B cell (primary cell): ENCODE measurements at regions not wholly inside any gene's neighbourhood (a gene's known extent, or its start where the extent isn't known, plus 50 kb on each side); places are given as distances from the start of the nearest gene placed in this dataset.

ENCODE experiments used
- ATAC-seq: fragments of 200-7000 bp; cut with Tn5 transposase; one replicate; pipeline ENCODE4 v1.10.0; 2021; ENCODE audit warnings: low read depth, mild to moderate bottlenecking, moderate number of reproducible peaks, moderate library complexity
- CTCF ChIA-PET: fragments of 350-600 bp; sonication (Branson Sonifier 250); formaldehyde crosslinking; loops from one replicate; lab custom pipeline; 2021; ENCODE audit warnings: antibody characterized with exemption, inconsistent platforms; lab: Charles Lee
- POLR2A ChIA-PET: fragments of 350-600 bp; sonication (Branson Sonifier 250); formaldehyde crosslinking; loops from one replicate; lab custom pipeline; 2021; ENCODE audit warnings: antibody characterized with exemption; lab: Charles Lee
- DNase-seq: peaks from one replicate; pipeline ENCODE4 v3.0.0; 2013
- H2AFZ ChIP-seq: 2 replicates; pipeline ENCODE4 v1.6.1; 2012; ENCODE audit warnings: mild to moderate bottlenecking, low read depth, low read length; ENCODE audit not compliant: insufficient read depth, poor library complexity, severe bottlenecking
- H3K27ac ChIP-seq, 2 donors: 1 replicate in 1 of 2; 2 replicates in 1 of 2; pipeline ENCODE4 v1.5.1; 2012 to 2013; ENCODE audit warnings: low read length in 2 of 2, mild to moderate bottlenecking in 2 of 2, moderate library complexity in 1 of 2
- H3K27me3 ChIP-seq, 4 experiments: fragments of 200-600 bp in 1 of 4; sonication (generic) in 1 of 4; replicated peaks in 1 of 4; 1 replicate in 2 of 4; 2 replicates in 2 of 4; pipeline versions ENCODE4 v1.6.1 to v1.7.0; 2013 to 2016; ENCODE audit warnings: low read length in 3 of 4, mild to moderate bottlenecking in 2 of 4, mixed read lengths in 1 of 4, moderate library complexity in 1 of 4; ENCODE audit not compliant: insufficient read depth in 4 of 4, control insufficient read depth in 3 of 4; ENCODE audit errors: control extremely low read depth in 1 of 4
- H3K36me3 ChIP-seq, 2 experiments: replicated peaks in 1 of 2; 1 replicate in 1 of 2; 2 replicates in 1 of 2; pipeline versions ENCODE4 v1.6.1 to v1.7.1; 2013; ENCODE audit warnings: low read length in 1 of 2; ENCODE audit not compliant: insufficient read depth in 2 of 2, control insufficient read depth in 1 of 2; ENCODE audit errors: control extremely low read depth in 1 of 2, extremely low read depth in 1 of 2
- H3K4me1 ChIP-seq, 2 donors: fragments of 200-600 bp in 1 of 2; sonication (generic) in 1 of 2; 1 replicate in 1 of 2; 2 replicates in 1 of 2; pipeline versions ENCODE4 v1.5.1 to v1.6.1; 2013 to 2017; ENCODE audit warnings: low read length in 2 of 2; ENCODE audit not compliant: control insufficient read depth in 2 of 2, insufficient read depth in 2 of 2
- H3K4me2 ChIP-seq: replicated peaks from 2 replicates; pipeline ENCODE3; 2012; ENCODE audit warnings: mild to moderate bottlenecking, low read depth, low read length; ENCODE audit not compliant: poor library complexity, severe bottlenecking
- H3K4me3 ChIP-seq, 5 experiments: fragments of 200-600 bp in 1 of 5; sonication (generic) in 1 of 5; 1 replicate in 3 of 5; 2 replicates in 2 of 5; pipeline versions ENCODE4 v1.5.1 to v1.7.0; 2011 to 2016; ENCODE audit warnings: low read length in 4 of 5, mild to moderate bottlenecking in 4 of 5, low read depth in 2 of 5, control low read depth in 1 of 5, moderate library complexity in 1 of 5; ENCODE audit not compliant: insufficient read depth in 1 of 5; ENCODE audit errors: control extremely low read depth in 1 of 5, extremely low read depth in 1 of 5
- H3K79me2 ChIP-seq: fragments of 200-600 bp; sonication (generic); one replicate; pipeline ENCODE4 v1.6.0; 2016; ENCODE audit warnings: low read length; ENCODE audit not compliant: control insufficient read depth, insufficient read depth
- H3K9ac ChIP-seq: fragments of 200-600 bp; sonication (generic); 2 replicates; pipeline ENCODE4 v1.6.1; 2017; ENCODE audit warnings: mild to moderate bottlenecking, low read length, moderate library complexity
- H3K9me3 ChIP-seq, 3 donors: one replicate each; pipeline versions ENCODE4 v1.6.1 to v1.7.1; 2013; ENCODE audit warnings: low read length in 2 of 3; ENCODE audit not compliant: control insufficient read depth in 2 of 3, insufficient read depth in 1 of 3; ENCODE audit errors: control extremely low read depth in 1 of 3
- H4K20me1 ChIP-seq: 2 replicates; pipeline ENCODE4 v1.6.0; 2012; ENCODE audit warnings: mild to moderate bottlenecking, low read length; ENCODE audit not compliant: insufficient read depth, control insufficient read depth, poor library complexity, severe bottlenecking
- H3K27ac Mint-ChIP-seq: one replicate; pipeline ENCODE4 v1.8.0; 2021; ENCODE audit warnings: mixed read lengths
- H3K27me3 Mint-ChIP-seq: one replicate; pipeline ENCODE4 v1.8.0; 2021; ENCODE audit warnings: mixed read lengths
- H3K4me1 Mint-ChIP-seq: one replicate; pipeline ENCODE4 v1.8.0; 2021; ENCODE audit warnings: mixed read lengths
- H3K4me3 Mint-ChIP-seq: one replicate; pipeline ENCODE4 v1.8.0; 2021; ENCODE audit warnings: mixed read lengths
- H3K9me3 Mint-ChIP-seq: one replicate; pipeline ENCODE4 v1.8.0; 2022; ENCODE audit warnings: mixed read lengths; ENCODE audit not compliant: insufficient read depth
- EZH2 ChIP-seq: IDR thresholded peaks from 2 replicates; pipeline ENCODE4 v1.6.1; 2012; ENCODE audit warnings: borderline replicate concordance, low read depth, mild to moderate bottlenecking, moderate library complexity, low read length; ENCODE audit not compliant: insufficient read depth, poor library complexity, severe bottlenecking
- WGBS: methylation state at CpG from one replicate; pipeline ENCODE4 v1.1.5; 2013; ENCODE audit warnings: missing lambda C conversion rate; ENCODE audit not compliant: insufficient coverage; 5-methylcytosine and 5-hydroxymethylcytosine counted together
- intact Hi-C: fragments of 100-400 bp; cut with micrococcal nuclease; formaldehyde crosslinking; loops from one replicate; pipeline ENCODE4 v1.10.0; 2022
- TF ChIP-seq, protein P1 (sequence below): fragments of 200-600 bp; IDR thresholded peaks from one replicate; pipeline ENCODE4 v1.8.0; 2022; ENCODE audit warnings: antibody characterized with exemption, mild to moderate bottlenecking

DNA sequence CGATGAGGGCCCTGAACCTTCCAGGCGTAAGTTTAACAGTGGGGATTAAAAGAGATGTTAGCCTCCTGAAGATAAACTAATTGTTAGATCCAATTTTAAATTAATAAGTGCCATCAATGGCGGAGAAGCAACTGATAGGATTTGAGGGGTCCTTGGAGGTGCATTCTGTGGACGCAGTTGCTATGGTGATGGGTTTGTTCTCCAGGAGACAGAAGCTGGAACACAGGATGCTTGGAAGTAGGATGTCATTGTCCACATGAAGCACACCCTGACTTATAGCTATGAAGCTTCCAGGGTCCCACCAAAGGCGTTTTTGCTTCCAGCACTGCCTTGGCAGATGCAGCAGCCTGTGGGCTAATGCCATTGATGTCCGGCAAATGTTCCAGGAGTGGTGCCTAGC is 331.0 kb upstream of the IL12A start:
- ChIA-PET CTCF (no interaction called here), POLR2A (no interaction called here)
- H3K27ac Mint-ChIP-seq, result no peak overlapping the region
- H2AFZ ChIP-seq, result no peak overlapping the region
- H3K27me3 Mint-ChIP-seq, result no peaks in the 10 kb centered on the region
- H3K79me2 ChIP-seq, result no peaks in the 10 kb centered on the region
- intact Hi-C loops, result no loop called here
- no peaks in the 10 kb centered on the region for H3K4me1 ChIP-seq
- H3K4me3 Mint-ChIP-seq, result no peak overlapping the region
- no peak overlapping the region for H3K4me2 ChIP-seq
- no peak for DNase-seq
- H3K4me1 Mint-ChIP-seq, result no peaks in the 10 kb centered on the region
- H3K9ac ChIP-seq, result no peak overlapping the region
- H3K27ac ChIP-seq, result no peak overlapping the region
- H3K27me3 ChIP-seq, result no peaks in the 10 kb centered on the region
- TF ChIP-seq, protein P1, sequence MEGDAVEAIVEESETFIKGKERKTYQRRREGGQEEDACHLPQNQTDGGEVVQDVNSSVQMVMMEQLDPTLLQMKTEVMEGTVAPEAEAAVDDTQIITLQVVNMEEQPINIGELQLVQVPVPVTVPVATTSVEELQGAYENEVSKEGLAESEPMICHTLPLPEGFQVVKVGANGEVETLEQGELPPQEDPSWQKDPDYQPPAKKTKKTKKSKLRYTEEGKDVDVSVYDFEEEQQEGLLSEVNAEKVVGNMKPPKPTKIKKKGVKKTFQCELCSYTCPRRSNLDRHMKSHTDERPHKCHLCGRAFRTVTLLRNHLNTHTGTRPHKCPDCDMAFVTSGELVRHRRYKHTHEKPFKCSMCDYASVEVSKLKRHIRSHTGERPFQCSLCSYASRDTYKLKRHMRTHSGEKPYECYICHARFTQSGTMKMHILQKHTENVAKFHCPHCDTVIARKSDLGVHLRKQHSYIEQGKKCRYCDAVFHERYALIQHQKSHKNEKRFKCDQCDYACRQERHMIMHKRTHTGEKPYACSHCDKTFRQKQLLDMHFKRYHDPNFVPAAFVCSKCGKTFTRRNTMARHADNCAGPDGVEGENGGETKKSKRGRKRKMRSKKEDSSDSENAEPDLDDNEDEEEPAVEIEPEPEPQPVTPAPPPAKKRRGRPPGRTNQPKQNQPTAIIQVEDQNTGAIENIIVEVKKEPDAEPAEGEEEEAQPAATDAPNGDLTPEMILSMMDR, result no peak
- no peak for TF ChIP-seq EZH2
- H3K9me3 ChIP-seq, result peaks cover 0 to 2% (median 0%) of the 10 kb centered on the region in 3 donors
- peaks cover 3% of the 10 kb centered on the region for H3K9me3 Mint-ChIP-seq
- ATAC-seq, result no peak
- no peaks in the 10 kb centered on the region for H3K36me3 ChIP-seq
- H3K4me3 ChIP-seq, result no peak overlapping the region
- 86% methylated on average over 3 of the region's 6 CpGs for WGBS
- no peaks in the 10 kb centered on the region for H4K20me1 ChIP-seq

DNA sequence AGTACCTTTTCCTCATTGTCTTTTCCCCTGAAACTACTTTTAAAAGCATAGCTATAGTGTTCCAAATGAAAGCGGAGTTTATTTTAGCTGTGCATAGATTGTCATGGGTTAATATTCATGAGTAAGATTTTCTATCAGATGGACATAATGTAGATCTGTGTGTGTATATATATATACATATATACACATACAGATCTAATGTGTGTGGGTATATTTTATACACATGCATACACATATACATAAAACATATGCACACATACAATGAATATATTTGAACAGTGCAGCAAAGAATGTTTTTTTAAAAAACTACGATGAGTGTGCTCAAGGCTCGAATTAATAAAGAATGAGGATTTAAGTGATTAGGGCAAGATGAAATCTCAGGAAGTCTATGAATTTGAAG is 328.3 kb upstream of the IL12A start:
- no peak overlapping the region for H3K4me3 Mint-ChIP-seq
- H3K9me3 Mint-ChIP-seq, result peaks cover 3% of the 10 kb centered on the region
- H3K4me2 ChIP-seq, result no peak overlapping the region
- no peaks in the 10 kb centered on the region for H3K79me2 ChIP-seq
- no peak for TF ChIP-seq EZH2
- TF ChIP-seq, protein P1, result no peak
- intact Hi-C loops, result no loop called here
- 83% methylated on average over 2 of the region's 3 CpGs for WGBS
- no peaks in the 10 kb centered on the region for H3K27me3 Mint-ChIP-seq
- H3K4me1 Mint-ChIP-seq, result no peaks in the 10 kb centered on the region
- H3K4me3 ChIP-seq, result no peak overlapping the region
- ATAC-seq, result no peak
- no peak overlapping the region for H2AFZ ChIP-seq
- no peak for DNase-seq
- no peaks in the 10 kb centered on the region for H3K27me3 ChIP-seq
- CTCF ChIA-PET, result no interaction called here
- H3K27ac Mint-ChIP-seq, result no peak overlapping the region
- H4K20me1 ChIP-seq, result no peaks in the 10 kb centered on the region
- POLR2A ChIA-PET, result no interaction called here
- H3K27ac ChIP-seq, result no peak overlapping the region
- no peaks in the 10 kb centered on the region for H3K4me1 ChIP-seq
- H3K9ac ChIP-seq, result no peak overlapping the region
- no peaks in the 10 kb centered on the region for H3K36me3 ChIP-seq
- H3K9me3 ChIP-seq, result peaks cover 0 to 2% (median 0%) of the 10 kb centered on the region in 3 donors
